NB4 (cell line): ENCODE measurements at regions not wholly inside any gene's neighbourhood (a gene's known extent, or its start where the extent isn't known, plus 50 kb on each side); places are given as distances from the start of the nearest gene placed in this dataset.

ENCODE experiments used
- POLR2A ChIP-seq: IDR thresholded peaks from 2 replicates; pipeline ENCODE4 v1.6.1; 2011; ENCODE audit warnings: mild to moderate bottlenecking; ENCODE audit not compliant: insufficient read length; ENCODE audit errors: extremely low read depth
- TF ChIP-seq, protein P1 (sequence below): IDR thresholded peaks from one replicate; pipeline ENCODE4 v1.5.1; 2012; ENCODE audit warnings: low read depth, low read length

GRCh38 chr10:114708084-114708483, 50.0 kb upstream of the ABLIM1 start:
- no peak for TF ChIP-seq POLR2A
- TF ChIP-seq, protein P1, sequence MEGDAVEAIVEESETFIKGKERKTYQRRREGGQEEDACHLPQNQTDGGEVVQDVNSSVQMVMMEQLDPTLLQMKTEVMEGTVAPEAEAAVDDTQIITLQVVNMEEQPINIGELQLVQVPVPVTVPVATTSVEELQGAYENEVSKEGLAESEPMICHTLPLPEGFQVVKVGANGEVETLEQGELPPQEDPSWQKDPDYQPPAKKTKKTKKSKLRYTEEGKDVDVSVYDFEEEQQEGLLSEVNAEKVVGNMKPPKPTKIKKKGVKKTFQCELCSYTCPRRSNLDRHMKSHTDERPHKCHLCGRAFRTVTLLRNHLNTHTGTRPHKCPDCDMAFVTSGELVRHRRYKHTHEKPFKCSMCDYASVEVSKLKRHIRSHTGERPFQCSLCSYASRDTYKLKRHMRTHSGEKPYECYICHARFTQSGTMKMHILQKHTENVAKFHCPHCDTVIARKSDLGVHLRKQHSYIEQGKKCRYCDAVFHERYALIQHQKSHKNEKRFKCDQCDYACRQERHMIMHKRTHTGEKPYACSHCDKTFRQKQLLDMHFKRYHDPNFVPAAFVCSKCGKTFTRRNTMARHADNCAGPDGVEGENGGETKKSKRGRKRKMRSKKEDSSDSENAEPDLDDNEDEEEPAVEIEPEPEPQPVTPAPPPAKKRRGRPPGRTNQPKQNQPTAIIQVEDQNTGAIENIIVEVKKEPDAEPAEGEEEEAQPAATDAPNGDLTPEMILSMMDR, result no peak
